ENCODE measurements at regions not wholly inside any gene's neighbourhood (a gene's known extent, or its start where the extent isn't known, plus 50 kb on each side); places are given as distances from the start of the nearest gene placed in this dataset.

- TF ChIP-seq CTCF (conservative IDR thresholded peaks at IDR 0.05): no peak
- TF ChIP-seq ZFX (IDR thresholded peaks at IDR 0.05): no peak
These were observed 168.8 kb upstream of the GRIK2 start for GRCh38 chr6:101224751-101225150.

Measured in C4-2B (cell line).